ENCODE measurements at regions not wholly inside any gene's neighbourhood (a gene's known extent, or its start where the extent isn't known, plus 50 kb on each side); places are given as distances from the start of the nearest gene placed in this dataset.

DNA sequence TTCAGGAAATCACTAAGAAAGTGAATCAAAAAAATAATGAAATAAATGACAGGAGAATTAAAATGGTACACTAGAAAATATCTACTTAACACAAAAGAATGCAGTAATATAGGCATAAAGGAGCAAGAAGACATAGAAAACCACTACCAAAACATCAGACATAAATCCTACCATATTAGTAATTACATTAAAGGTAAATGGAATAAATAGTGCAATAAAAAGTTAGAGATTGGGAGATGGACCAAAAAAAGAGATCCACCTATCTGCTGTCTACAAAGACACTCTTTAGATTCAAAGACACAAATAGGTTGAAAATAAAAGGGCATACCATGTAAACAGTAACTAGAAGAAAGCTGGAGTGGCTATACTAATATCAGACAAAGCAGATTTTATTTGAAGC, 167.0 kb upstream of the SAMSN1 start:
- H3K27me3 ChIP-seq = no peaks in the 10 kb centered on the region
- DNase-seq (no peak), ATAC-seq (no peak)
- intact Hi-C loops (cut with DNase I; ENCODE audit: low total_unique reads) = no loop called here
- H3K36me3 ChIP-seq = no peaks in the 10 kb centered on the region
- no peak overlapping the region for H3K4me3 ChIP-seq
- no peaks in the 10 kb centered on the region for H3K9me3 ChIP-seq
- in situ Hi-C loops (cut with MboI; ENCODE audit: low sequenced_read_pairs in 4 of 4) = no loop called here
- TF ChIP-seq CTCF (IDR thresholded peaks at IDR 0.05 in 4 of 5, conservative IDR thresholded peaks at IDR 0.05 in 1 of 5) = no peak
- no peak for TF ChIP-seq POLR2A (IDR thresholded peaks at IDR 0.05)
- H3K27ac ChIP-seq = no peak overlapping the region
- H3K4me1 ChIP-seq = no peaks in the 10 kb centered on the region

- Histone ChIP-seq H3K4me3 (no peak overlapping the region), H3K27ac (no peak overlapping the region), H3K27me3 (no peaks in the 10 kb centered on the region), H3K9me3 (no peaks in the 10 kb centered on the region), H3K36me3 (no peaks in the 10 kb centered on the region), H3K4me1 (no peaks in the 10 kb centered on the region)
- in situ Hi-C loops (cut with MboI; ENCODE audit: low sequenced_read_pairs in 4 of 4) = no loop called here
- TF ChIP-seq CTCF (IDR thresholded peaks at IDR 0.05 in 4 of 5, conservative IDR thresholded peaks at IDR 0.05 in 1 of 5) (no peak), POLR2A (IDR thresholded peaks at IDR 0.05) (no peak)
- intact Hi-C loops (cut with DNase I; ENCODE audit: low total_unique reads) = no loop called here
- ATAC-seq = no peak
- DNase-seq = no peak
Measured at GRCh38 chr21:14712121-14712715, 166.1 kb upstream of the SAMSN1 start.

GRCh38 chr21:14711287-14711686, 165.2 kb upstream of the SAMSN1 start:
- Histone ChIP-seq H3K36me3 (no peaks in the 10 kb centered on the region), H3K4me3 (no peak overlapping the region), H3K9me3 (no peaks in the 10 kb centered on the region), H3K27me3 (no peaks in the 10 kb centered on the region), H3K27ac (no peak overlapping the region), H3K4me1 (no peaks in the 10 kb centered on the region)
- no peak for TF ChIP-seq POLR2A (IDR thresholded peaks at IDR 0.05)
- no peak for TF ChIP-seq CTCF (IDR thresholded peaks at IDR 0.05 in 4 of 5, conservative IDR thresholded peaks at IDR 0.05 in 1 of 5)
- intact Hi-C loops (cut with DNase I; ENCODE audit: low total_unique reads) (no loop called here), in situ Hi-C loops (cut with MboI; ENCODE audit: low sequenced_read_pairs in 4 of 4) (no loop called here)
- no peak for ATAC-seq
- DNase-seq = no peak

DNA sequence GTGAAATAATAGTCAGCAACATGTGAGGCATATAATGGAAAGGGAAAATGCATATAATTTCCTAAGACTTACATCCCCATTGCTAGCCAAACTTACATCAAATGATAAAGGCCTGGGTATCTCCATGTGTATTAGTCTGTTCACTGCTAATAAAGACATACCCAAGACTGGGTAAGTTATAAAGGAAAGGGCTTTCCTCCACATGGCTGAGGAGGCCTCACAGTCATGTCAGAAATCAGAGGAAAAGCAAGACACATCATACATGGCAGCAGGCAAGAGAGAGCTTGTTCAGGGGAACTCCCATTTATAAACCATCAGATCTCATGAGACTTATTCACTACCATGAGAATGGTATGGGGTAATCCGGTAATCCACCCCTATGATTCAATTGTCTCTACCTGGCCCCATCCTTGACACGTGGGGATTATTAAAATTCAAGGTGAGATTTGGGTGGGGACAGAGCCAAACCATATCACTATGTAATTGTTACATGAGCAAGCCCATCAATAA, 161.5 kb upstream of the SAMSN1 start:
- ATAC-seq = no peak
- intact Hi-C loops (cut with DNase I; ENCODE audit: low total_unique reads) (no loop called here), in situ Hi-C loops (cut with MboI; ENCODE audit: low sequenced_read_pairs in 4 of 4) (no loop called here)
- Histone ChIP-seq H3K9me3 (no peaks in the 10 kb centered on the region), H3K27me3 (no peaks in the 10 kb centered on the region), H3K36me3 (no peaks in the 10 kb centered on the region), H3K4me3 (no peak overlapping the region), H3K27ac (no peak overlapping the region), H3K4me1 (no peaks in the 10 kb centered on the region)
- no peak for DNase-seq
- TF ChIP-seq CTCF (IDR thresholded peaks at IDR 0.05 in 4 of 5, conservative IDR thresholded peaks at IDR 0.05 in 1 of 5) (no peak), POLR2A (IDR thresholded peaks at IDR 0.05) (no peak)
